ENCODE measurements at regions not wholly inside any gene's neighbourhood (a gene's known extent, or its start where the extent isn't known, plus 50 kb on each side); places are given as distances from the start of the nearest gene placed in this dataset.
"Not testable (repeated sequence)": the region's sequence is repeated elsewhere in the genome, so short reads cannot be mapped to it uniquely, and the experiment has no call there.

- H3K27ac ChIP-seq = no peak overlapping the region
- no peak overlapping the region for H3K4me3 ChIP-seq
- WGBS, 2 donors = 89 to 94% methylated on average over 3 of the region's 3 CpGs
- H3K36me3 ChIP-seq (ENCODE audit: low read depth, missing control alignments) = no peaks in the 10 kb centered on the region
- H3K4me1 ChIP-seq = peaks cover 1% of the 10 kb centered on the region
- H3K27me3 ChIP-seq = no peaks in the 10 kb centered on the region
- no peak for DNase-seq
- intact Hi-C loops (cut with DNase I; ENCODE audit: low total_unique reads) = no loop called here
- TF ChIP-seq POLR2A (IDR thresholded peaks at IDR 0.05) = no peak
- no peak for TF ChIP-seq CTCF (IDR thresholded peaks at IDR 0.05)
- H3K9me3 ChIP-seq = no peaks in the 10 kb centered on the region
Measured at GRCh38 chr12:124091835-124092234, 118.8 kb downstream of the ZNF664 start.

DNA sequence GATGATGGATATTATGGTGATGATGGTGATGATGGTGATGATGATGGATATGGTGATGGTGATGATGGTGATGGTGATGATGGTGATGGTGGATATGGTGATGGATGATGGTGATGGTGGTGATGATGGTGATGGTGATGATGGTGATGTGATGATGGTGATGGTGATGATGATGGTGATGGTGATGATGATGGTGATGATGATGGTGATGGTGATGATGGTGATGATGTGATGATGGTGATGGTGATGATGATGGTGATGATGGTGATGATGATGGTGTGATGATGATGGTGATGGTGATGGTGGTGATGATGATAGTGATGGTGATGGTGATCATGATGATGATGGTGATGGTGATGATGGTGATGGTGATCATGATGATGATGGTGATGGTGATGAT, 119.5 kb downstream of the ZNF664 start:
- H3K27ac ChIP-seq; H3K4me3 ChIP-seq; H3K9me3 ChIP-seq; H3K4me1 ChIP-seq; H3K36me3 ChIP-seq (ENCODE audit: low read depth, missing control alignments); DNase-seq; intact Hi-C loops (cut with DNase I; ENCODE audit: low total_unique reads); H3K27me3 ChIP-seq: not testable (repeated sequence)

GRCh38 chr12:124093297-124093696, 120.3 kb downstream of the ZNF664 start:
- Histone ChIP-seq H3K4me1 (peaks cover 16% of the 10 kb centered on the region), H3K27me3 (no peaks in the 10 kb centered on the region), H3K36me3 (ENCODE audit: low read depth, missing control alignments) (no peaks in the 10 kb centered on the region), H3K27ac (no peak overlapping the region), H3K9me3 (no peaks in the 10 kb centered on the region), H3K4me3 (no peak overlapping the region)
- TF ChIP-seq CTCF (IDR thresholded peaks at IDR 0.05) = no peak
- no peak for TF ChIP-seq POLR2A (IDR thresholded peaks at IDR 0.05)
- no peak for DNase-seq
- intact Hi-C loops (cut with DNase I; ENCODE audit: low total_unique reads) = no loop called here

GRCh38 chr12:124094188-124094587, 121.2 kb downstream of the ZNF664 start:
- 93 to 94% methylated on average over 4 of the region's 4 CpGs for WGBS, 2 donors
- peaks cover 25% of the 10 kb centered on the region for H3K4me1 ChIP-seq
- TF ChIP-seq CTCF (IDR thresholded peaks at IDR 0.05) (no peak), POLR2A (IDR thresholded peaks at IDR 0.05) (no peak)
- intact Hi-C loops (cut with DNase I; ENCODE audit: low total_unique reads) = no loop called here
- H3K9me3 ChIP-seq = no peaks in the 10 kb centered on the region
- no peak overlapping the region for H3K27ac ChIP-seq
- no peak for DNase-seq
- no peaks in the 10 kb centered on the region for H3K36me3 ChIP-seq (ENCODE audit: low read depth, missing control alignments)
- H3K4me3 ChIP-seq = no peak overlapping the region
- H3K27me3 ChIP-seq = no peaks in the 10 kb centered on the region

- 75 to 76% methylated on average over 5 of the region's 5 CpGs for WGBS, 2 donors
- intact Hi-C loops (cut with DNase I; ENCODE audit: low total_unique reads) = no loop called here
- Histone ChIP-seq H3K27me3 (no peaks in the 10 kb centered on the region), H3K9me3 (no peaks in the 10 kb centered on the region), H3K4me1 (peaks cover 28% of the 10 kb centered on the region), H3K36me3 (ENCODE audit: low read depth, missing control alignments) (no peaks in the 10 kb centered on the region), H3K4me3 (no peak overlapping the region), H3K27ac (no peak overlapping the region)
- no peak for DNase-seq
- TF ChIP-seq CTCF (IDR thresholded peaks at IDR 0.05) (no peak), POLR2A (IDR thresholded peaks at IDR 0.05) (no peak)
Measured at GRCh38 chr12:124094733-124095132, 121.7 kb downstream of the ZNF664 start.

All from testis (tissue), 2 donors.